BLaER1 (cell line): ENCODE measurements at regions not wholly inside any gene's neighbourhood (a gene's known extent, or its start where the extent isn't known, plus 50 kb on each side); places are given as distances from the start of the nearest gene placed in this dataset.

ENCODE experiments used
- H3K27ac ChIP-seq: shearing (Covaris generic); formaldehyde crosslinking; 2 replicates; pipeline ENCODE4 v1.8.1; 2022
- H3K27me3 ChIP-seq: shearing (Covaris generic); formaldehyde crosslinking; 2 replicates; pipeline ENCODE4 v1.8.1; 2022
- H3K36me3 ChIP-seq: shearing (Covaris generic); formaldehyde crosslinking; 2 replicates; pipeline ENCODE4 v1.8.1; 2022
- H3K4me1 ChIP-seq: shearing (Covaris generic); formaldehyde crosslinking; 2 replicates; pipeline ENCODE4 v1.8.1; 2022
- H3K4me2 ChIP-seq: shearing (Covaris generic); formaldehyde crosslinking; 2 replicates; pipeline ENCODE4 v1.8.1; 2022
- H3K4me3 ChIP-seq: shearing (Covaris generic); formaldehyde crosslinking; 2 replicates; pipeline ENCODE4 v1.8.1; 2022
- H3K9ac ChIP-seq: shearing (Covaris generic); formaldehyde crosslinking; 2 replicates; pipeline ENCODE4 v1.8.1; 2022
- H3K9me3 ChIP-seq: shearing (Covaris generic); formaldehyde crosslinking; 2 replicates; pipeline ENCODE4 v1.8.1; 2022
- H4K20me1 ChIP-seq: shearing (Covaris generic); formaldehyde crosslinking; 2 replicates; pipeline ENCODE4 v1.8.1; 2022
- Cebpa-rat ChIP-seq: shearing (Covaris generic); IDR thresholded peaks from 2 replicates; pipeline ENCODE4 v1.8.1; 2022

- Histone ChIP-seq H3K4me3 (no peak overlapping the region), H3K4me2 (no peak overlapping the region), H3K9ac (no peak overlapping the region), H3K27me3 (no peaks in the 10 kb centered on the region), H3K36me3 (no peaks in the 10 kb centered on the region), H3K4me1 (peaks cover 9% of the 10 kb centered on the region), H3K27ac (no peak overlapping the region), H4K20me1 (no peaks in the 10 kb centered on the region), H3K9me3 (no peaks in the 10 kb centered on the region)
- TF ChIP-seq Cebpa-rat, result no peak
Observed at GRCh38 chr14:66069830-66070541, 416.2 kb upstream of the CCDC196 start.

- no peaks in the 10 kb centered on the region for H3K36me3 ChIP-seq
- H4K20me1 ChIP-seq, result no peaks in the 10 kb centered on the region
- H3K9ac ChIP-seq, result no peak overlapping the region
- H3K27me3 ChIP-seq, result no peaks in the 10 kb centered on the region
- no peak for TF ChIP-seq Cebpa-rat
- no peaks in the 10 kb centered on the region for H3K9me3 ChIP-seq
- H3K4me3 ChIP-seq, result no peak overlapping the region
- H3K4me1 ChIP-seq, result peaks cover 9% of the 10 kb centered on the region
- H3K27ac ChIP-seq, result no peak overlapping the region
- no peak overlapping the region for H3K4me2 ChIP-seq
Observed at GRCh38 chr14:66070542-66071319, 415.4 kb upstream of the CCDC196 start.

GRCh38 chr14:66072190-66073084 is 413.7 kb upstream of the CCDC196 start:
- Histone ChIP-seq H3K9me3 (no peaks in the 10 kb centered on the region), H3K4me2 (no peak overlapping the region), H3K36me3 (no peaks in the 10 kb centered on the region), H4K20me1 (no peaks in the 10 kb centered on the region), H3K9ac (no peak overlapping the region), H3K27me3 (no peaks in the 10 kb centered on the region), H3K4me3 (no peak overlapping the region), H3K4me1 (peaks cover 9% of the 10 kb centered on the region), H3K27ac (no peak overlapping the region)
- TF ChIP-seq Cebpa-rat, result no peak

GRCh38 chr14:66074537-66074936 is 411.6 kb upstream of the CCDC196 start:
- TF ChIP-seq Cebpa-rat, result no peak
- no peaks in the 10 kb centered on the region for H3K36me3 ChIP-seq
- no peaks in the 10 kb centered on the region for H3K9me3 ChIP-seq
- no peaks in the 10 kb centered on the region for H4K20me1 ChIP-seq
- H3K27ac ChIP-seq, result no peak overlapping the region
- no peak overlapping the region for H3K4me3 ChIP-seq
- H3K27me3 ChIP-seq, result no peaks in the 10 kb centered on the region
- H3K4me2 ChIP-seq, result no peak overlapping the region
- no peak overlapping the region for H3K9ac ChIP-seq
- H3K4me1 ChIP-seq, result peaks cover 9% of the 10 kb centered on the region

- no peak for TF ChIP-seq Cebpa-rat
- no peak overlapping the region for H3K9ac ChIP-seq
- no peaks in the 10 kb centered on the region for H3K36me3 ChIP-seq
- H3K9me3 ChIP-seq, result no peaks in the 10 kb centered on the region
- no peaks in the 10 kb centered on the region for H4K20me1 ChIP-seq
- H3K4me2 ChIP-seq, result no peak overlapping the region
- H3K27ac ChIP-seq, result no peak overlapping the region
- H3K27me3 ChIP-seq, result no peaks in the 10 kb centered on the region
- peaks cover 9% of the 10 kb centered on the region for H3K4me1 ChIP-seq
- no peak overlapping the region for H3K4me3 ChIP-seq
Observed at GRCh38 chr14:66076176-66076575, 410.0 kb upstream of the CCDC196 start.

GRCh38 chr14:66078006-66078405 is 408.2 kb upstream of the CCDC196 start:
- H3K9ac ChIP-seq, result no peak overlapping the region
- H3K36me3 ChIP-seq, result no peaks in the 10 kb centered on the region
- no peaks in the 10 kb centered on the region for H3K9me3 ChIP-seq
- no peak overlapping the region for H3K4me2 ChIP-seq
- no peak overlapping the region for H3K4me3 ChIP-seq
- H3K27ac ChIP-seq, result no peak overlapping the region
- peaks cover 9% of the 10 kb centered on the region for H3K4me1 ChIP-seq
- no peaks in the 10 kb centered on the region for H3K27me3 ChIP-seq
- no peaks in the 10 kb centered on the region for H4K20me1 ChIP-seq
- no peak for TF ChIP-seq Cebpa-rat

- H3K4me3 ChIP-seq, result no peak overlapping the region
- TF ChIP-seq Cebpa-rat, result no peak
Observed at GRCh38 chr14:66081594-66082376, 404.4 kb upstream of the CCDC196 start.

GRCh38 chr14:66085224-66085623 is 400.9 kb upstream of the CCDC196 start:
- Histone ChIP-seq H3K4me3 (no peak overlapping the region), H3K4me2 (no peak overlapping the region), H3K36me3 (no peaks in the 10 kb centered on the region), H3K9ac (no peak overlapping the region), H3K4me1 (no peaks in the 10 kb centered on the region), H4K20me1 (no peaks in the 10 kb centered on the region), H3K27ac (no peak overlapping the region), H3K9me3 (no peaks in the 10 kb centered on the region), H3K27me3 (no peaks in the 10 kb centered on the region)
- no peak for TF ChIP-seq Cebpa-rat

More at GRCh38 chr14:66081594-66082376, 404.4 kb upstream of the CCDC196 start:
- no peak overlapping the region for H3K4me2 ChIP-seq
- H3K9me3 ChIP-seq, result no peaks in the 10 kb centered on the region
- no peak overlapping the region for H3K27ac ChIP-seq
- H3K9ac ChIP-seq, result no peak overlapping the region
- H3K27me3 ChIP-seq, result no peaks in the 10 kb centered on the region
- no peaks in the 10 kb centered on the region for H4K20me1 ChIP-seq
- no peaks in the 10 kb centered on the region for H3K36me3 ChIP-seq
- no peaks in the 10 kb centered on the region for H3K4me1 ChIP-seq

- no peaks in the 10 kb centered on the region for H3K27me3 ChIP-seq
- H3K27ac ChIP-seq, result no peak overlapping the region
- H3K4me1 ChIP-seq, result no peaks in the 10 kb centered on the region
- H4K20me1 ChIP-seq, result no peaks in the 10 kb centered on the region
- H3K9ac ChIP-seq, result no peak overlapping the region
- H3K36me3 ChIP-seq, result no peaks in the 10 kb centered on the region
- no peak overlapping the region for H3K4me3 ChIP-seq
- no peak for TF ChIP-seq Cebpa-rat
- no peak overlapping the region for H3K4me2 ChIP-seq
- no peaks in the 10 kb centered on the region for H3K9me3 ChIP-seq
Observed at GRCh38 chr14:66085665-66086064, 400.5 kb upstream of the CCDC196 start.
